ENCODE measurements at regions not wholly inside any gene's neighbourhood (a gene's known extent, or its start where the extent isn't known, plus 50 kb on each side); places are given as distances from the start of the nearest gene placed in this dataset.

- Mint-ChIP-seq H3K9me3 (no peaks in the 10 kb centered on the region), H3K36me3 (ENCODE audit: low read depth) (no peaks in the 10 kb centered on the region), H3K27me3 (no peaks in the 10 kb centered on the region), H3K4me3 (no peak overlapping the region), H3K4me1 (ENCODE audit: low read depth) (no peaks in the 10 kb centered on the region), H3K27ac (no peak overlapping the region)
- intact Hi-C loops (cut with micrococcal nuclease) = no loop called here
Measured at GRCh38 chr18:47331026-47331425, 79.6 kb upstream of the SKOR2 start.

GRCh38 chr18:47323158-47323557, 71.7 kb upstream of the SKOR2 start:
- Mint-ChIP-seq H3K27me3 (no peaks in the 10 kb centered on the region), H3K4me1 (ENCODE audit: low read depth) (no peaks in the 10 kb centered on the region), H3K27ac (no peak overlapping the region), H3K9me3 (no peaks in the 10 kb centered on the region), H3K36me3 (ENCODE audit: low read depth) (no peaks in the 10 kb centered on the region), H3K4me3 (no peak overlapping the region)
- intact Hi-C loops (cut with micrococcal nuclease) = no loop called here

GRCh38 chr18:47321815-47322214, 70.4 kb upstream of the SKOR2 start:
- Mint-ChIP-seq H3K27me3 (no peaks in the 10 kb centered on the region), H3K27ac (no peak overlapping the region), H3K36me3 (ENCODE audit: low read depth) (no peaks in the 10 kb centered on the region), H3K4me1 (ENCODE audit: low read depth) (no peaks in the 10 kb centered on the region), H3K9me3 (no peaks in the 10 kb centered on the region), H3K4me3 (no peak overlapping the region)
- intact Hi-C loops (cut with micrococcal nuclease) = no loop called here

GRCh38 chr18:47317824-47318508, 66.5 kb upstream of the SKOR2 start:
- Mint-ChIP-seq H3K36me3 (ENCODE audit: low read depth) (no peaks in the 10 kb centered on the region), H3K27me3 (no peaks in the 10 kb centered on the region), H3K9me3 (no peaks in the 10 kb centered on the region), H3K27ac (no peak overlapping the region), H3K4me3 (no peak overlapping the region), H3K4me1 (ENCODE audit: low read depth) (no peaks in the 10 kb centered on the region)
- intact Hi-C loops (cut with micrococcal nuclease) = no loop called here

DNA sequence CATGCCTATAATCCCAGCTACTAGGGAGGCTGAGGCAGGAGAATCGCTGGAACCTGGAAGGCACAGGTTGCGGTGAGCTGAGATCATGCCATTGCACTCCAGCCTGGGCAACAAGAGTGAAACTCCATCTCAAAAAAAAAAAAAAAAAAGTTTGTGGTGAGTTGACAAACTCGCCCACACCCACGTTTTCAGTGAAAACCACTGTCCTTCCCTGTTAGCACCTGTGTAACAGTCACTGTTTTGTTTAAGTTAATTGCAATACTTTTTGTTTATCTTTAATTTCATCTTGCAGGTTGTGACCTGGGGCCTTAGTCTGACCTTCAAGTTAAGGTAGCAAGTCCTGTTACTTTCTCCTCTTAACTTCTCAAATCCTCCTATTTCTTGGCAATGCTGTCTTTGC, 65.5 kb upstream of the SKOR2 start:
- Mint-ChIP-seq H3K27me3 (no peaks in the 10 kb centered on the region), H3K27ac (no peak overlapping the region), H3K4me3 (no peak overlapping the region), H3K9me3 (no peaks in the 10 kb centered on the region), H3K4me1 (ENCODE audit: low read depth) (no peaks in the 10 kb centered on the region), H3K36me3 (ENCODE audit: low read depth) (no peaks in the 10 kb centered on the region)
- intact Hi-C loops (cut with micrococcal nuclease) = no loop called here

GRCh38 chr18:47313901-47314300, 62.4 kb upstream of the SKOR2 start:
- Mint-ChIP-seq H3K4me3 (no peak overlapping the region), H3K9me3 (no peaks in the 10 kb centered on the region), H3K27ac (no peak overlapping the region), H3K4me1 (ENCODE audit: low read depth) (no peaks in the 10 kb centered on the region), H3K27me3 (no peaks in the 10 kb centered on the region), H3K36me3 (ENCODE audit: low read depth) (no peaks in the 10 kb centered on the region)
- intact Hi-C loops (cut with micrococcal nuclease) = no loop called here

DNA sequence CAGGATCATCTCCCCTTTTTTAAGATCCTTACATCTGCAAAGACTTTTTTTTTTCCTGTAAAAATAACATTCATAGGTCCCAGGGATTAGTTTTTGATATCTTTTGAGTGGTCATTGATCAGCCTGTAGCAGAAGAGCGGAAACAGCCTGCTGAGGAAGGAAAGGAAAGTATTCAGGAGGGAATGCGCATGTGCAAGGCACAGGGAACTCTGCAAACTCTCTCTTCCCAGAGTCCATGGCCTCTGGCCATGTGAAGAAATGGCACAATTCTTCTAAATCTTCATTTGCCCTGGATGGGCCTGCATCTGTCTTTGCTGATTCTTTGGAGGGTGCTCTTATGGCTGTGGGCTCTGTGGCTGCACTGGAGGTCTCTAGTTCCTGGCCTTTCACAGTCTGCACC, 60.1 kb upstream of the SKOR2 start:
- Mint-ChIP-seq H3K36me3 (ENCODE audit: low read depth) (no peaks in the 10 kb centered on the region), H3K27ac (no peak overlapping the region), H3K9me3 (no peaks in the 10 kb centered on the region), H3K27me3 (no peaks in the 10 kb centered on the region), H3K4me1 (ENCODE audit: low read depth) (no peaks in the 10 kb centered on the region), H3K4me3 (no peak overlapping the region)
- intact Hi-C loops (cut with micrococcal nuclease) = no loop called here
